ENCODE measurements at regions not wholly inside any gene's neighbourhood (a gene's known extent, or its start where the extent isn't known, plus 50 kb on each side); places are given as distances from the start of the nearest gene placed in this dataset.
"Not testable (repeated sequence)": the region's sequence is repeated elsewhere in the genome, so short reads cannot be mapped to it uniquely, and the experiment has no call there.

GRCh38 chr2:16720737-16721136, 55.1 kb upstream of the CYRIA start:
- not testable (repeated sequence) for H3K4me3 ChIP-seq (ENCODE audit: insufficient read depth, low read depth, low read length); H3K27ac ChIP-seq (ENCODE audit: low read depth, low read length); H3K36me3 Mint-ChIP-seq (ENCODE audit: low read depth, unreplicated experiment); H4K20me1 ChIP-seq (ENCODE audit: insufficient read depth, low read length); H3K9ac ChIP-seq (ENCODE audit: low read length); H3K9me3 Mint-ChIP-seq (ENCODE audit: unreplicated experiment); H3K36me3 ChIP-seq (ENCODE audit: insufficient read depth, low read length); FAIRE-seq; H3K4me3 Mint-ChIP-seq (ENCODE audit: unreplicated experiment); DNase-seq (ENCODE audit: low read depth); H3K27ac Mint-ChIP-seq (ENCODE audit: unreplicated experiment); H3K27me3 Mint-ChIP-seq (ENCODE audit: low read depth, unreplicated experiment); H3K9me3 ChIP-seq (ENCODE audit: insufficient read depth, low read depth, low read length); H3K27me3 ChIP-seq (ENCODE audit: insufficient read depth, low read length); H2AFZ ChIP-seq (ENCODE audit: low read depth, low read length); H3K4me2 ChIP-seq (ENCODE audit: low read length); H3K79me2 ChIP-seq (ENCODE audit: insufficient read depth, low read length); H3K4me1 ChIP-seq (ENCODE audit: insufficient read depth, low read length)
- H3K4me1 Mint-ChIP-seq (ENCODE audit: low read depth, unreplicated experiment), result peaks cover 20% of the 10 kb centered on the region

GRCh38 chr2:16719485-16719808, 53.8 kb upstream of the CYRIA start:
- no peak overlapping the region for H3K27ac ChIP-seq (ENCODE audit: low read depth, low read length)
- Mint-ChIP-seq H3K27me3 (ENCODE audit: low read depth, unreplicated experiment) (peaks cover 9% of the 10 kb centered on the region), H3K4me3 (ENCODE audit: unreplicated experiment) (no peak overlapping the region), H3K4me1 (ENCODE audit: low read depth, unreplicated experiment) (peaks cover 15% of the 10 kb centered on the region), H3K36me3 (ENCODE audit: low read depth, unreplicated experiment) (no peaks in the 10 kb centered on the region), H3K27ac (ENCODE audit: unreplicated experiment) (no peak overlapping the region), H3K9me3 (ENCODE audit: unreplicated experiment) (no peaks in the 10 kb centered on the region)
- FAIRE-seq (no peak), DNase-seq (ENCODE audit: low read depth) (no peak)
- no peak overlapping the region for H3K4me2 ChIP-seq (ENCODE audit: low read length)
- H3K9me3 ChIP-seq (ENCODE audit: insufficient read depth, low read depth, low read length), result no peaks in the 10 kb centered on the region
- H3K9ac ChIP-seq (ENCODE audit: low read length), result no peak overlapping the region
- TF ChIP-seq EZH2 (IDR thresholded peaks at IDR 0.05; ENCODE audit: insufficient read depth, low read length), result no peak
- no peak for TF ChIP-seq CTCF (IDR thresholded peaks at IDR 0.05; ENCODE audit: insufficient read depth, low read depth, low read length)
- H3K27me3 ChIP-seq (ENCODE audit: insufficient read depth, low read length), result peaks cover 2% of the 10 kb centered on the region
- no peaks in the 10 kb centered on the region for H3K4me1 ChIP-seq (ENCODE audit: insufficient read depth, low read length)
- H4K20me1 ChIP-seq (ENCODE audit: insufficient read depth, low read length), result no peaks in the 10 kb centered on the region
- no peak overlapping the region for H2AFZ ChIP-seq (ENCODE audit: low read depth, low read length)
- no peaks in the 10 kb centered on the region for H3K36me3 ChIP-seq (ENCODE audit: insufficient read depth, low read length)
- H3K4me3 ChIP-seq (ENCODE audit: insufficient read depth, low read depth, low read length), result no peak overlapping the region
- H3K79me2 ChIP-seq (ENCODE audit: insufficient read depth, low read length), result no peaks in the 10 kb centered on the region

GRCh38 chr2:16718576-16719484, 53.2 kb upstream of the CYRIA start:
- no peaks in the 10 kb centered on the region for H3K9me3 Mint-ChIP-seq (ENCODE audit: unreplicated experiment)
- no peaks in the 10 kb centered on the region for H3K9me3 ChIP-seq (ENCODE audit: insufficient read depth, low read depth, low read length)
- H3K4me2 ChIP-seq (ENCODE audit: low read length), result no peak overlapping the region
- no peak for DNase-seq (ENCODE audit: low read depth)
- no peak overlapping the region for H3K27ac Mint-ChIP-seq (ENCODE audit: unreplicated experiment)
- no peaks in the 10 kb centered on the region for H3K4me1 ChIP-seq (ENCODE audit: insufficient read depth, low read length)
- no peak for TF ChIP-seq EZH2 (IDR thresholded peaks at IDR 0.05; ENCODE audit: insufficient read depth, low read length)
- TF ChIP-seq CTCF (IDR thresholded peaks at IDR 0.05; ENCODE audit: insufficient read depth, low read depth, low read length), result no peak
- H3K9ac ChIP-seq (ENCODE audit: low read length), result no peak overlapping the region
- no peak overlapping the region for H3K4me3 Mint-ChIP-seq (ENCODE audit: unreplicated experiment)
- H2AFZ ChIP-seq (ENCODE audit: low read depth, low read length), result no peak overlapping the region
- H3K79me2 ChIP-seq (ENCODE audit: insufficient read depth, low read length), result no peaks in the 10 kb centered on the region
- no peak overlapping the region for H3K4me3 ChIP-seq (ENCODE audit: insufficient read depth, low read depth, low read length)
- peaks cover 2% of the 10 kb centered on the region for H3K27me3 ChIP-seq (ENCODE audit: insufficient read depth, low read length)
- H3K36me3 ChIP-seq (ENCODE audit: insufficient read depth, low read length), result no peaks in the 10 kb centered on the region
- H3K27ac ChIP-seq (ENCODE audit: low read depth, low read length), result no peak overlapping the region
- H3K4me1 Mint-ChIP-seq (ENCODE audit: low read depth, unreplicated experiment), result peaks cover 16% of the 10 kb centered on the region
- FAIRE-seq, result no peak
- peaks cover 14% of the 10 kb centered on the region for H3K27me3 Mint-ChIP-seq (ENCODE audit: low read depth, unreplicated experiment)
- H4K20me1 ChIP-seq (ENCODE audit: insufficient read depth, low read length), result no peaks in the 10 kb centered on the region
- H3K36me3 Mint-ChIP-seq (ENCODE audit: low read depth, unreplicated experiment), result no peaks in the 10 kb centered on the region
